ENCODE measurements at regions not wholly inside any gene's neighbourhood (a gene's known extent, or its start where the extent isn't known, plus 50 kb on each side); places are given as distances from the start of the nearest gene placed in this dataset.

DNA sequence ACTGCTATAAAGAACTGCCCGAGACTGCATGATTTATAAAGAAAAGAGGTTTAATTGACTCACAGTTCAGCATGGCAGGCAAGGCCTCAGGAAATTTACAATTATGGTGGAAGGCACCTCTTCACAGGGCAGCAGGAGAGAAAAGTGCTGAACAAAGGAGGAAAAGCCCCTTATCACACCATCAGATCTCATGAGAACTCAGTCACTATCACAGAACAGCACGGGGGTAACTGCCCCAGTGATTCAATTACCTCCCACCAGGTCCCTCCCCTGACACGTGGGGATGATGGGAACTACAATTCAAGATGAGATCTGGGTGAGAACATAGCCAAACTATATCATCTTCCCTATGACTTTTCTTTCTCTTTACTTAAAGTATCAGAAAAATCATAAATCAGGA is 104.0 kb upstream of the SYN3 start:
- H3K9ac ChIP-seq (ENCODE audit: insufficient read depth, low read depth, low read length), result no peak overlapping the region
- H3K36me3 ChIP-seq (replicated peaks in 1 of 2; ENCODE audit: control insufficient read depth in 1 of 2, insufficient read depth in 2 of 2, low read length in 2 of 2), result no peaks in the 10 kb centered on the region
- no peak overlapping the region for H3K27ac ChIP-seq (ENCODE audit: extremely low read length, insufficient read depth, low read length)
- FAIRE-seq (no peak), ATAC-seq (no peak), DNase-seq (ENCODE audit: low spot score) (no peak)
- CTCF ChIA-PET (ENCODE audit: low intra/inter-chr PET ratio, low total read pairs), result no interaction called here
- H3K4me2 ChIP-seq (ENCODE audit: low read depth, low read length), result no peak overlapping the region
- H4K20me1 ChIP-seq (ENCODE audit: insufficient read depth, low read length), result no peaks in the 10 kb centered on the region
- H3K79me2 ChIP-seq (ENCODE audit: insufficient read depth, low read length), result no peaks in the 10 kb centered on the region
- H3K4me3 ChIP-seq (replicated peaks in 1 of 3; ENCODE audit: insufficient read depth in 1 of 3, low read depth in 2 of 3, low read length in 3 of 3), result no peak overlapping the region
- TF ChIP-seq SMC3 (IDR thresholded peaks at IDR 0.05; ENCODE audit: low read length) (no peak), ZMYM4 (CRISPR knock-in tag; IDR thresholded peaks at IDR 0.05) (no peak), ZNF142 (CRISPR knock-in tag; IDR thresholded peaks at IDR 0.05) (no peak), KAT7 (CRISPR knock-in tag; IDR thresholded peaks at IDR 0.05; ENCODE audit: borderline replicate concordance) (no peak), THYN1 (CRISPR knock-in tag; IDR thresholded peaks at IDR 0.05; ENCODE audit: borderline replicate concordance, low read depth) (no peak), TFAP4 (IDR thresholded peaks at IDR 0.05; ENCODE audit: borderline replicate concordance, low read depth) (no peak), ZNF354B (CRISPR knock-in tag; IDR thresholded peaks at IDR 0.05) (no peak), ZNF672 (CRISPR knock-in tag; IDR thresholded peaks at IDR 0.05) (no peak), GPN1 (CRISPR knock-in tag; IDR thresholded peaks at IDR 0.05; ENCODE audit: borderline replicate concordance) (no peak), KLF16 (CRISPR knock-in tag; IDR thresholded peaks at IDR 0.05) (no peak), RORA (CRISPR knock-in tag; IDR thresholded peaks at IDR 0.05) (no peak)
- TF ChIP-seq, protein P1, sequence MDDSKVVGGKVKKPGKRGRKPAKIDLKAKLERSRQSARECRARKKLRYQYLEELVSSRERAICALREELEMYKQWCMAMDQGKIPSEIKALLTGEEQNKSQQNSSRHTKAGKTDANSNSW (CRISPR knock-in tag; IDR thresholded peaks at IDR 0.05; ENCODE audit: borderline replicate concordance), result no peak
- H3K9me3 ChIP-seq (ENCODE audit: low read length), result no peaks in the 10 kb centered on the region
- in situ Hi-C loops (cut with HindIII; ENCODE audit: extremely low pct_ligation_motif_present, low pct_unique_long_range_greater_than_20kb), result no loop called here
- H3K27me3 ChIP-seq (ENCODE audit: control insufficient read depth in 1 of 2, insufficient read depth in 2 of 2, low read length in 2 of 2), result peaks cover 0 to 18% of the 10 kb centered on the region in 2 experiments; a peak in 2 of 5 replicates
- no peak overlapping the region for H2AFZ ChIP-seq (ENCODE audit: low read length)
- no peaks in the 10 kb centered on the region for H3K4me1 ChIP-seq (ENCODE audit: insufficient read depth, low read length)
- WGBS (ENCODE audit: low lambda C conversion rate), result 0% methylated on average over 3 of the region's 3 CpGs
- BruUV-seq (replicated peaks), result no TSS peak
- POLR2A ChIA-PET, result no interaction called here
- intact Hi-C loops (cut with micrococcal nuclease; ENCODE audit: unreplicated experiment), result no loop called here

Measured in HepG2 (cell line).